Ramos (cell line): ENCODE measurements at regions not wholly inside any gene's neighbourhood (a gene's known extent, or its start where the extent isn't known, plus 50 kb on each side); places are given as distances from the start of the nearest gene placed in this dataset.

Experiments used
- in situ Hi-C: fragments of 300-500 bp; cut with MboI; formaldehyde crosslinking; loops from one replicate; pipeline ENCODE4 v1.14.3; 2022; ENCODE audit warnings: low sequenced_read_pairs; ENCODE audit not compliant: unreplicated experiment

DNA sequence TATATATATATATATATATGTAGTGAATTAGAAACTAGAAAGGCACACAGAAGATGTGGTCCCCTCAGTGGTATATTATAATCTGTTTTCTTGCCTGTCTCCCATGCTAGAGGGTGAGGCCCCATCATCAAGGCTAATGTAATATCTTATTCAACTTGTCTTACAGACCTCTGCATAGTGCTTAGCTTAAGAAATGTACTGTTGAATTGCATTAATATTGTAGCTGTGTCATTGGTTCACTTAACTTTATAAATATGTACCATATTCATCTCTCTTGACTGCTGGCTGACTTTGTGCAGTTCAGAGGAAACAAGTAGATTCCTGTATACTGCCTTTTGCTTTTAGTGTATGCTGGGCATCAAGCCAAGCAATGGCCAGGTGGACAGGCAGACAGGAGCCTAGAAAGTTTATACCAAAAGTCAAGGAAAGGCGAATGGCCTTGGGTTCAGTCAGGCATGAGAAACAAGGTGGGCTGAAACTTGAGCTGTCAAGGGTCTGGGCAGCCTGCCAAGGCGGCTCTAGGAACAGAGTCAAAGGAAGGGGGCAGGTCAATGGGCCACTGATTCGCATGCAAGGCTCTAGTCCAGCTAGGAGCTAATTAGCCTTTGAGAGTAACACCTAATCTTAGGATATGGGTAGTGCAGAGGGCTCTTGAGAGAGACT lies 78.8 kb upstream of the LEF1 start:
- in situ Hi-C loops, result no loop called here

GRCh38 chr4:108244606-108245005 lies 75.9 kb upstream of the LEF1 start:
- in situ Hi-C loops, result no loop called here

GRCh38 chr4:108240366-108240765 lies 71.6 kb upstream of the LEF1 start:
- in situ Hi-C loops, result no loop called here

DNA sequence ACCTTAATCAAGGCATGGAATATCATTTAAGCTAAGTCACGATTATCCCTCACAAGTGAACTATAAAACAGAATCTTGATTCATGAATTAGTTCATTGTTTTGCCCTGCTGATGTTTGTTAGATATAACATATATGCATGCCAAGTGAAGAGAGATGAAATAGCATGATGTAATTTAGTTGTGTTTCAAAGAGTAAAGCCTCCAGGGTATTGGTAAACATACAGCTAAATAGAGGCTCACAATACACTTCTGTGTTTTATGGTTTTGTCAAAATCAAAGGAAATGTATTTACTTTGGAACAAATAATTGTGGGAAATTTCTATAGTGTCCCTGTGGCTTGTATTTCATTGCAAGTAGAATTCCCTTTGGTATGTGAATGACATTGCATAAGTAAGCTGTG lies 69.0 kb upstream of the LEF1 start:
- in situ Hi-C loops, result no loop called here

GRCh38 chr4:108236264-108236663 lies 67.5 kb upstream of the LEF1 start:
- in situ Hi-C loops, result no loop called here

DNA sequence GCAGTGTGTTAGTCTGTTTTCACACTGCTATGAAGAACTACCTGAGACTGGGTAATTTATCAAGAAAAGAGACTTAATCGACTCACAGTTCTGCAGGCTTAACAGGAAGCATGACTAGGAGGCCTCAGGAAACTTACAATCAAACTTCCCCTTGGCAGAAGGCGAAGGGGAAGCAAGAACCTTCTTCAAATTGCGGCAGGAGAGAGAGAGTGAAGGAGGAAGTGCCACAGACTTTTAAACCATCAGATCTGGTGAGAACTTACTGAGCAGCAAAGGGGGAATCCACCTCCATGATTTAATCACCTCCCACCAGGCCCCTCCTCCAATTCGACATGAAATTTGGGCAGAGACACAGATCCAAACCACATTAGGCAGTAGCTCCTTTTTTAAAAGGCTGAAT lies 59.2 kb upstream of the LEF1 start:
- in situ Hi-C loops, result no loop called here

DNA sequence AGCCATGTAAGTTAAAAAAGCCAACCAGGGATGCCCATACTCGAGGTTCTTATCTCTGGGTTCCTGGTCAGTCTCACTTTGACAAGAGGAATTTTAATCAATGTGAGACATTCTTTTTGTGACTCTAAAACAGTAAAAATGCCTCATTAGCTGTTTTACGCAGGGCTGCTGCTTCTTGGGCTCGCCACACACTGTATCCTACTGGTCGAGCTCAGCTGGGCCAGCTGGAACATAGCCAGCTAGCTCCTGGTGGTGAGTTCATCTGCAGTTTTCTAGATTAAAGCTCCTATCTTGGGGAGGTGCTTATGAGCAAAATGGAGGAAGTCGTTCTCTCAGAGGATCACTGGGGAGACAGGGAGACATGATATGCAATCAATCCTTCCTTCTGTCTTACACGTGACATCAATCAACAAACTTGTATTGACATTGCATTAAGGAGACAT lies 55.9 kb upstream of the LEF1 start:
- in situ Hi-C loops, result no loop called here

GRCh38 chr4:108223313-108223712 lies 54.6 kb upstream of the LEF1 start:
- in situ Hi-C loops, result no loop called here

DNA sequence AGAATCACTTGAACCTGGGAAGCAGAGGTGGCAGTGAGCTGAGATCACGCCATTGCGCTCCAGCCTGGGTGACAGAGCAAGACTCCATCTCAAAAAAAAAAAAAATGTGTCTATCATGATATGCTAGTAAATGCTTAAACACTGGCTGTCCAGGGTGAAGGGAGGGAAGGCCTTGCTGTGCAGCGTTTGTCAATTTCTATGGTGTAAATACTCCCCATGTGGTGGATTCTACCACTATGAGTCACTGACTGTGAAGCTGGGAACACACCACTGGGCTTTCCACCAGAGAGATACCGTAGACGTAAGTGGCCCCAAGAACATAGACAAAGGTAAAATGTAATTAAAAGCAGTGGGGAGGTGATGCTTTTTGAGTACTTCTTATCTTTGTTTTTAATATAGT lies 51.3 kb upstream of the LEF1 start:
- in situ Hi-C loops, result no loop called here
